KBM-7 (cell line): ENCODE measurements at regions not wholly inside any gene's neighbourhood (a gene's known extent, or its start where the extent isn't known, plus 50 kb on each side); places are given as distances from the start of the nearest gene placed in this dataset.

Source experiments
- DNase-seq: peaks from one replicate; pipeline ENCODE4 v3.0.0-alpha.2; 2015
- in situ Hi-C: fragments of 300-500 bp; cut with MboI; formaldehyde crosslinking; loops from 2 replicates; pipeline ENCODE4 v1.14.3; 2020; ENCODE audit warnings: low sequenced_read_pairs, low pct_unique_long_range_greater_than_20kb, mixed read lengths

DNA sequence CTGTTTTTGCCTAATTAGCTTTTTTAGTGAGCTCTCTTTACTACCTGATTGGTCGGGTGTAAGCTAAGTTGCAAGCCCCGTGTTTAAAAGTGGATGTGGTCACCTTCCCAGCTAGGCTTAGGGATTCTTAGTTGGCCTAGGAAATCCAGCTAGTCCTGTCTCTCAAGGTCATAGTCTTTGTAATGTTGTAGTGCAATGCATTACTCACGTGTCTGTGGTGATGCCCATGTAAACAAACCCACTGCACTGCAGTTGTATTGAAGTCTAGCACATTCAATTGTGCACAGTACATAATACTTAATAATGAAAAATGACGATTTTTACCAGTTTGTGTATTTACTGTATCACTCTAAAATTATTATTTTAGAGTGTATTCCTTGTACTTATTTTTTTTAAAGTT is 335.5 kb downstream of the NUAK1 start:
- no peak for DNase-seq
- in situ Hi-C loops, result no loop called here

DNA sequence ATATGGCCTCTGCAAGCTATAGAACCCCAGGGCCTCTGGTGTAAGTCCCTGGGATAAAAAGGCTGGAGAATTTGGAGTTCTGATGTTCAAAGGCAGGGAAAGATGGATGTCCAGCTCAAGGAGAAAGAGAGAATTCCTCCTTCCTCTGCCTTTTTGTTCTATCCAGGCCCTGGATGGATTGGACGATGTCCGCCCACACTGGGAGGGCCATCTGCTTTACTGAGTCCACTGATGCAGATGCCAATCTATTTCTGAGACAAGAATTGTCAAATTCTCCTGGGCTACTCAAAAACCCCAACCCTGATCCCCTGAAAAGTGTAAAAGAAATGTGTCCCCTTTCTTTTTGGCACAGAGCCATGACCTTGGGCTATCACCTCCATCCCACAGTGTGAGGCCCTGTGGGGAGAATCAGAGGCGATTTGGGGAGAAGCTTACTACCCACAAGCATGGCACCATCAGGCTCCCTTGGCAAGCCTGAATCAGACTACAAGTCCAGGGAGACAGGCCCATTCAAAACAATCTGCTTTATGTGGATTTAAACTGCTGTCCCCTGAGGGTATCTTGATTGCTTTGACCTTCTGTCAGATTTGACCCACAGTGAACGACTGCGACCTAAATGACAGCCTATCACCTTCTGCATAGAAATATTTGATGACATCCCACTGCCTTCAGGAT is 334.0 kb downstream of the NUAK1 start:
- DNase-seq, result no peak
- in situ Hi-C loops, result no loop called here

DNA sequence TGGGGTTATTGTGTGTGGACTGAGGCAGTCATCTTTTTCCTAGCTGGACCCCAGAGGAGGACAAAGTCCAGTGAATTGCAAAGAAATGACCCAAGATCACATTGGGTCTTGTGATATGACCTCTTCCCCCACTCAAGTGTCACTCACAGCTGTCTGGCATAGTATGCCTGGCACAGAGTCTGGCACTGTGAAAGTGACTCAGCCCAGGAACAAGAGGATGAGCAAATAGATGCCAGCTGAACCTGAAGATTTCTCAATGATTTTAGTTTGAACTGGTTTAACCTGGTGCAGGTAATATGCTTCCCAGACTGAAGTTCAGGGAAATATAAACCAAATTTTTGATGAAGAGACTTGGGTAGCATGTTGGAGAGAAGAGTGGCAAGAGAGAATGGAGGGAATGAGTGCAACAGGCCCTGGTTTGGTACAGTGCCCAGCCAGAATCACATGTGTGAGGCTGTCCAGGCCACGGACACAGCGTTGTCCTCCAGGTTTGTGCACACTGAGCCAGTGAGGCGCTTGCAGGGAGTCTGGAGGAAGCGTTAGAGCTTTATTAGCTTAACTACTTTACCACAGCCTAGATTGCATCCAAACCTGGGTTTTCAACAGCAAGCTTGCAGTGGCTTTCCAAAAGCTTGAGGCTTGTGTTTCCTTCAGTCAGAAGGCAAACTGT is 332.9 kb downstream of the NUAK1 start:
- DNase-seq, result no peak
- in situ Hi-C loops, result no loop called here

DNA sequence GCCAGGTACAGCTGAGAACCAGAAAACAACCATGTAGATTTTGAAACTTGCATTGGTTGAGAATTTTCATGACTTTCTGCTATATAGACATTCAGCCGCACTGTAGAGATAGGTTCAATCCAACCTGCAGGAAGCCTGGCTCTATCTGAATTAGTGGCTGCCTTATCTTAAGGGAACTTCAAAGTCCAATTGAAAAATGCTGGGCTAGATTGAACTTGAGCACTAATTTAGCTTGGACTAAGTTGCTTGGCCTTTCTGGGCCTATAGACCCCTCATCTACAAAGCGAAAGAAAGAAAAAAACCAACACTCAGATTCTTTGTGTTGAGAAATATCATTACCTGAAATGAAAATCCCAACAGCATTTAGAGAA is 332.4 kb downstream of the NUAK1 start:
- in situ Hi-C loops, result no loop called here
- no peak for DNase-seq

DNA sequence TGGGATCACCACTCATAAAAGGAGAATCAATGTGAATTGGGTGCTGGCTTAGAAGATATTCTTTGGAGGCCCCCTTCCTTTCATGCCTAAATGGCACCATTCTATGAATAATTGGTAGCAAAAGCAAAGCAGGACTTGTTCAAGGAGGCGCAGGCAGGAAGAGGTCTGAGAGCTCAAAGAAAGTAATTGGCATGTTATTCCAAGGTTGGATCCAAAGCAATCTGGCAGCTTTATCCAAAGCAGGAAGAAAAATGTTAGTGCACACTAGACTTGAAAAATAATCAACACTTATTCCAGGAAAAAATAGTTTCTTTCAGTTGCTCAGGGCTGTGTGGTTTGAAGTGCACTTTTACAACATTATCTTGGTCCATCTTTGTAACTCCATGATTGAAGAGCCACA is 326.4 kb downstream of the NUAK1 start:
- in situ Hi-C loops, result no loop called here
- no peak for DNase-seq

DNA sequence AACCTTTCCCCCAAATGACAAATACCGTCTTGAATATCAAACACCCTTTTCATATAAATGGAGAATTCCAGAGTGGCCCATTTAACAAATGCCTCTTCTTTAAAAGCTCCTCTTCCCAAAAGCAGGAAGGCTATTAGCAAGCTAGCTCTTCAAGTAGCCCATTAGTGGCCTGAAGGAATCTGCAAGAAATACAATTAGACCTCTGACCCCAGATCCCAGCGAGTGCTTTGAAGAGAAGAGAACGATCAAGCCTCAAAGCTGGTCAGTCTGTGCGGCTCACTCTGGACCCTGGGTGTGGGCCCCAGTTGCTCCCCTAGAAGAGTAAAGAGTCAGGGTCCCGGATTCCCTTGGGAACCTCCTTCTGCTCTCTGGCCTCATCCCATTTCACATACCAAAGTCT is 325.6 kb downstream of the NUAK1 start:
- no peak for DNase-seq
- in situ Hi-C loops, result no loop called here

DNA sequence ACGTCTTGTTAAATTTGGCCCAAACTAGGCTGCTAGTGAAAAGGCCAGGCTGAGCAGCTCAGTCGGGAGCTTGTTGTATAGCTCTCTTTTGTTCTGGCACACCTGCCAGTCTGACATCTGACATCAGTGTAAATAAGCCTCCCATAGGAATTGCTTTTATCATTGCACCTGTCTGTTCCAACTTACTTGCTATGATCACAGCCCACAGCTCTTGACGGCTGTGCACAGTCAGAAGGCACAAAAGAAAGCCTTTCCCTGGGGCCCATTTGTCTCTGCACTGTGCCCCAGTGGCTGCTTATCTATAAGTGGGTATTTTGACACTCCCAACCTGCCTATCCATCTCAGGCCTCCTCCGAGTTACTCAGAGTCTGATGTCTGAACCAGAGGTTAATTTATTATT is 324.5 kb downstream of the NUAK1 start:
- no peak for DNase-seq
- in situ Hi-C loops, result no loop called here

DNA sequence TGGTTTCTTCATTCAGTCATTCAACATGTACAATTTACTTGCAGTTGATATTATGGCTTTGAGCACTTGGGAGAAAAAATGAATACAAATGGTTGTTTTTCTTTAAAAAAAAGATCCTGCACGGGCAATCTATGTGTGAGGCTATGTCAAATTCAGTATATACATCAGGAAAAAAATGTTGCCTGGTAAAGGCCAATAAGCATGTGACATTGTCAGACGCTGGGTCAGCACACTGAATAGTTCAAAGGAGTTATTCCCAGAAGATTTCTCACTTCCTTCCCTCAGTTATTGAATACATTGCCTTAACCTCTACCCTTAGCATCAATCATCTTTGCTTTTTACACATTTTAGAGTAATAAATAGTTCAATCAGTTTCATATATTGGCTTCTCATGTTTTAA is 319.2 kb downstream of the NUAK1 start:
- no peak for DNase-seq
- in situ Hi-C loops, result no loop called here

DNA sequence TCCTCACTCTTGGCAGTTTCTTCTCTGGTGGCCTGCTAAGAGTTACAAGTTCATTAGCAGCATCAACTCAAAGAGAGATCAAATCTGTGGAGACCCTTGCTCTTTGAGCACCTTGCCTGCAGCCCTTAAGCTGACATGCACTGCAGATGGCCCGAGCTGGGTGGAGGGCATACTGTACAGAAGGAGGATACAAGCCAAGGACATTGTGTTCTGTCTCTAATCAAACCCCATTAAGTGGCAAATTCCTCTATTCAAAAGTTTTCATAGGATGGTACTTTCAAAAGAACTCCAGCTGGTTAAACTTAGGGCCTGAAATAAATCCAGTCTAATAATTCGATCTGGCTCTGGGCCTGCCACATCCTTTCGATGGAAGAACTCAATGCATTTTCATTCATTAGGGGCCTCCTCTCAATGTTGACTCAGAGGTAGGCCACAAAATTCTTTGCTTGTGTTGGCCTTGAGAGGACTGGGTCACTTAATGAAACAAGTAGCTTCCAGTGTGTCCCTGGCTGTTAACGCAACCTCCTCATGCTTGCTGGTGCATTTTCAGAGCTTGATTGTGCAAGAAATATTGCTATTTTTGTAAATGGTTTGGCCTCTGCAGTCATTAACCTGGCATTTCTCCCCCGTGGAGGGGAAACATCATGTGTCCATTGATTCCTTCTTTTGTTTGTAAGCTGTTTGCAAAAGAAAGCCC is 318.2 kb downstream of the NUAK1 start:
- no peak for DNase-seq
- in situ Hi-C loops, result no loop called here

DNA sequence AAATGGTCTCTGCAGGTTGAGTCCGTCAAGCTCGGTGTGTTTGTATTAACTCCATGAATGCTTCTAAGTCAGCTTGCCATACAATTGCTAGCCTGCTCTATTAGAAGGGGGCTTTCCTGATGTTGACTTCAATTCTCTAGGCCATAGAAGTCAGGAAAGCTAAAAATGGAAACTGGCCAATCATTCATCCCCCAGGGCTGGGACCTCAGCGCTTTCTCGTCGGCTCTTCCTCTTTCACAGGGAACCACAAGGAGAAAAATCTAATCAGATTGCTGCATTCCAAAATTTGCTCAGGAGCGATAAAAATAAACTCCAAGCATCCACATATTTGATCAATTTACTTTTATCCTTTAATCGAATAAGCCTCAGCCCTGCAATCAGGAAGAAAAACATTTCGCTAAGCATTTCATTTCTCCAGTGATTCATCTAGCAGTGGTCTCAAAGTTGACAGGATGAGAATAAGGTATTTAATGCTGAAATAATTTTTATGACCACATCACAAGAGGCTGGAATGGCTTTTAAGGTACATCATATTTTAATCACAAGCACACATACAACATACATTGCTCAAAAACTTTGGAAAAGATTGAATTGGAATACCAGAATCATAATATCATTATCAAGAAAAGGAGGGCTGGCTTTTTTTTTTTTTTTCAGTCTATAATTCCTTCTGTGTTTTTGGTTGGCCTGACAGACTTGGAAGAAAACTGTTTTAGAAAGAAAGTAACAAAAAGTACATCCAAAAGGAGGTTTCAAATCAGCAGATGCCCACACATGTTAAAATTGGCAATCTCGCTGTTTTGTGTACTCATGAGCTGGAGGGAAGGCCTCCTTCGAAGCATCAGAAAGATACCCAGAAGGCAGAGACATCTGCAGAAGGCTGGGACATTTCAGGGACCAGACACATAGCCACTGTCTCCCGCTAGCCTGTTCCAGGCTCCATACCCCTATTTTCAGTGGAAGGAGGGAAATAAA is 316.3 kb downstream of the NUAK1 start:
- in situ Hi-C loops, result no loop called here
- no peak for DNase-seq

DNA sequence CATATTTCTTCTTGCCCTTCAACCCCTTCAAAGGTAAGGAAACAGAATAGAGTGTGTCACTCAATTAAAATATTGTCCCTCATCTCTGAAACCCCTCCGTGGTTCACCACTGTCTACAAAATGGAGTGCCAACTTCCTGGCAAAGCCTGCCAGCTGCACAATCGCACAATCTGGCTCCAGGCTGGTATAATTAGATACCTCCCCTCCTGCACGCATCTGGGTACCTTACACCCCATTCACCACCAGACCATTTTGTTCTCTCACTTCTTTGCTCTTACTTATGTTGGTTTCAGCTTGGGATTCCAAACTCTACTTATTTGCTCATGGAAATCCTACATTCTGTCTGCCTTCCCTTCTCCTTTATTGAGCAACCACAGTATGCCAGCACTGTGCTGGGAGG is 314.9 kb downstream of the NUAK1 start:
- in situ Hi-C loops, result no loop called here
- no peak for DNase-seq

DNA sequence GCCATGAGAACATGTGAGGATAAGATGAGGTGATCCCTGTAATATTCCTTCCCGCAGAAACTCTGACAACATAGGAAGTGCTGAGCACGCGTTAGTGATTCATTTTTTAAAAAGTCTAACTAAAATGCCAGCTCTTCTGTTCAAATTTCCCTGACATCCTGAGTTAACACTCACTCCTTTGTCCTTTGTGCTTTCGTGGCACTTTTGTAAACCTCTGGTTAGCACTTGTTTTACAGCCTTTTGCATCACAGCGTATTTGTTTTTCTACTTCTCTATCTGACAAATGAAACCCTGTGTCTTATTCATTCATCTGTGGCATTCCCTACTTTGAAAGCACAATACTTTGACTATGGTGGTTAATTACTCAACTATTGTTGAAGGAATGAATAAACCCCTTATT is 313.6 kb downstream of the NUAK1 start:
- in situ Hi-C loops, result no loop called here
- no peak for DNase-seq

DNA sequence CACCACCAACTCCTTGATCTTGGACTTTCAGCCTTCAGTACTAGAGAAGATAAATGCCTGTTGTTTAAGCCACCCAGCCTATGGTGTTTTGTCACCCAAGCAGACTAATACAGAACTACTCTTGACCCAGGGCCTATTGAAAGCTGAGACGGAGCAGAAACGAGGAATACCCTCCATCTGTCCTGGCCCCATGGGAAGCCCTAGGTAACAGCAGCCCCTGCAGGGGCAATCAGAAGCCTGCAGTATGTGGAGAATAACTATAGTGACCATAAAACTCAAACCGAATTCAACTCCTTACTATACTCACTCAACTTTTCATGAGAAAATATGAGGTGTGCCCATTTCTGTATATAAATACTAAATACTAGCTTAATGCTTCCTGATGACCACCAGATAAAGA is 307.4 kb downstream of the NUAK1 start:
- no peak for DNase-seq

DNA sequence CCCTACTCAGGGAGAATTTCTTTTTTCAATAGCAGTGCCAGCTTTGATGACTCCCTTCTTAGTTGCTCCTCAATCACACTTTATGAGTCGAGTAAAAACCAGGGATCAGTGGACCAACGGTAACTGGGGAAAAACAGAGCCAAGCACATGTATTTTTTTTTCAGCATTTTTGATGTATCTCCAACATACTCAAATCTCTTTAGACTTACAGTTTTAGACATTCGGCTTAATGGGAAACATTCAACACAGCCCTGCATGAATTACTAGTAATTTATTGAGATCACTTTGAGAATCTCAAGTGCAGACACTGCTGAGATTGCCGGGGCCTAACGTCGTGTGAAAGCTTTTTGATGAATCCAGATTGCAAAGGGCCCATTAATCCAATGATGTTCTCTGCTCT is 306.7 kb downstream of the NUAK1 start:
- no peak for DNase-seq
- in situ Hi-C loops, result no loop called here

More for the DNA sequence above, 307.4 kb downstream of the NUAK1 start:
- in situ Hi-C loops, result no loop called here

DNA sequence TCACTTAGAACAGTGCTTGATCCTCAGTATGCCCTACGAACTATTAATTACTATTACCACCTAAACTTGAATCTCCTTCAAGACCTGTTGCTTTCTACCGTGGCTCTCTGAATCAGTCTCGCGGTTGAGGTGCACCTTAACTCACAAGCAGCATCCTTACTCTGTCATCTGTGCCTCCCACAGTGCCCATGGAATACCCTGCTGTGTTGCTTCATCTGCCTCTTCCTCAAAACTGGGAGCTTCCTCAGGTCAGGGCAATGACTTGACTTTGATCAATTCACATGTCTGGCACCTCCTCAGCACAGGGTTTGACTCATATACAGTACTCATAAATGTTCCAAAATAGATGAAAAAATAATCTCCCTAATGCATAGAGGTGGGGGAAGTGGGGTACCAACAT is 305.9 kb downstream of the NUAK1 start:
- in situ Hi-C loops, result no loop called here

DNA sequence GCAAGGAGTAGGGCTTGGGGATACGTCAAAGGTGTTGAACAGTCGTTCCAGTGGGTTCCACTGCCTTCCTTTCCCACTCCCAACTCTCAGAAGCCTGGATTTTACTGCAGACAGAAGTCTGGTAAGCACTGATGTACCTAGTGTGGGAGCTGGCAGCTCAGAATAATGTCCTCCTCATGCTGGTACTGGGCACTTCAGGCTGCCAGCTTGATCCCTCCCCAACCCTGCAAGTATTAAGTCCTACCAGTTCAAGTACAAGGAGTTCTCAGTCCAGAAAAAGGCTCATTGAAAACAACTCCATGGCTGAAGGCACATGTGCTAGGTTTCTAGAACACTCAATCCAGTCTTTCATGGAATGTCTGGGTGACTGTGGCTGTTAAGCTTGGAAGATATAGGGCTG is 304.3 kb downstream of the NUAK1 start:
- DNase-seq, result no peak
- in situ Hi-C loops, result no loop called here

More for the DNA sequence above, 305.9 kb downstream of the NUAK1 start:
- no peak for DNase-seq

DNA sequence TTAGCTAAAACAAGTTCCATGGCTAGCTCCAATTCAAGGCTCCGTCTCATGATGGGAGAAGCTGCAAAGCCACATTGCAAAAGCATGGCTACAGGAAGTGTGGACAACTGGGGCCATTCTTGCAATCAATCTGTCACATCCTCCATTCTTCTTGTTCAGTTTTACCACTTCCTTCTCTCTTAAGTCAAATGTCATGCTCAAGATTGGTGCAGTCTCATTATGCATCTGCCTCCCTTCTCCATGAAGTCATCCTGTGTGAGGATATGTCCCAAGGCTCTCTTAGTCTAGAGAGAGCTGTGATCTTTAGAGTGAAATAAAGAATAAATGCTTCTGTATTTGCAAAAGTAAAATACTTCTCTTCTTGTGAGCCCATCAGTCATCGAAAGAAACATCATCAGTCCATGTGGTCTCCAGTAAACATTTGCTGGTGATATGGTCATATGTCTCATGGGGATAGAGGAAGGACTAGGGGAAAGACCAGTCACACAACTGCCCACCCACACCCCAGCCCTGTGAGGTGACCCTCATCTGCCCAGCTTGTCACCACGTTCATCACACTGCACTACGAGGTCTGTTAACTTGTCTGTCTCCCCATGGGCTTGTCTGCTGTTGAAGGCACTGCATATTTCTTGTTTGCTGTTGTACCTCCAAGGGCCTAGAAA is 303.0 kb downstream of the NUAK1 start:
- in situ Hi-C loops, result no loop called here
- no peak for DNase-seq

DNA sequence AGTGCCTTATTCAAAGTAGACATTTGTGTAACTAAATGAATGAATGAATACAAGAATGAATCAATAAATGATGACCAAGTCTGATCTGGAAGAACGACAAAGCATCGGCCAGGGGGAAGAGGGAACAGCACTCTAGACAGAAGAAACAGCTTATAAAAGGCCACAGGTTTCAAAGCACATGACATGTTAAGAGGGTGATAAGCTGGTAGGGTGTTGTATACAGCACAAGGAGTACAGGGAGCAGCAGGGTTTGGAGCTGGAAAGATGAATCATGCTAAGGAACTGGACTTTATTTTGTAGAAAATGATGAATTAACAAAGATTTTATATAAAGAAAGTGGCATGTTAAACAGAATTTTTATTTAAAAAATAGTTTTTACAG is 302.5 kb downstream of the NUAK1 start:
- in situ Hi-C loops, result no loop called here
- no peak for DNase-seq

DNA sequence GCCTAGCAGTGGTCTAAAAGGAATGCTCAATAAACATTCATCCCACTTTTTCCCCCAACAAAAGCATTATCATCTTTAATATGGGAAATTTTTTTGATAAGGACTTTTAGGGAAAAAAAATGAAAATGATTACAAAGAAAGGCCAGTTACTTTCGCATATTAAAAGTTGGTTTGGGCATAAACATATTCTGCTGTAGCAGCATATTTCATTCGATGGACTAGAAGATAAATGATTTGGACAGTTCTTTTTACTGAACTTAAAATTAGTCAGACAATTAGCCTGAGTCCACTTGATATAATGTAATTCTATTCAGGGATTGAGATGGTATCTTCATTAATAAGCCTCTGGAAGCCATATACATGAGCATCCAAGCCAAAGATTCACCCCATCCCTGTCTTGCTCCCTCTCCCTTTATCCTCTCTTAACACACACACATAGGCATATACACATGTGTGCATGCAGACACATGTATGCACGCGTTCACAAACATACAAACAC is 299.1 kb downstream of the NUAK1 start:
- in situ Hi-C loops, result no loop called here

More for the DNA sequence above, 299.1 kb downstream of the NUAK1 start:
- DNase-seq, result no peak
